OCI-M2 (cell line): ENCODE measurements at regions not wholly inside any gene's neighbourhood (a gene's known extent, or its start where the extent isn't known, plus 50 kb on each side); places are given as distances from the start of the nearest gene placed in this dataset.
"Not testable (repeated sequence)": the region's sequence is repeated elsewhere in the genome, so short reads cannot be mapped to it uniquely, and the experiment has no call there.

Experiments used
- DNase-seq: peaks from one replicate; lab custom pipeline; 2025; ENCODE audit not compliant: unreplicated experiment; lab: John Stamatoyannopoulos, UW

GRCh38 chr2:16182841-16183240 is 242.5 kb downstream of the MYCN start:
- no peak for DNase-seq

DNA sequence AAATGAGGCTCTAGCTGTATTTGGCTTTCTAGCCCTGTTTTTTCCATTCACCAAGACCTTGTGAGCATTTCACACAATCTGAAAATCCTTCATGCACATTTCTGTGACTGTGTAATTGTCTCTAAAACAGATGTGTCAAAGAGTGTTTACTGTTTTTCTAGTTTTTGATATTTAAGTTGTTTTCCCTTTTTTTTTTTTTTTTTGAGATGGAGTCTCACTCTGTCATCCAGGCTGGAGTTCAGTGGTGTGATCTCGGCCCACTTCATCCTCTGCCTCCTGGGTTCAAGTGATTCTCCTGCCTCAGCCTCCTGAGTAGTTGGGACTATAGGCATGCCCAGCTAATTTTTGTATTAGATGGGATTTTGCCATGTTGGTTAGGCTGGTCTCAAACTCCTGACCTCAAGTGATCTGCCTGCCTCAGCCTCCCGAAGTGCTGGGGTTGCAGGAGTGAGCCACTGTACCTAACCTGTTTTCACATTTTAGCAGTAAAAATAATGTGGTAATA is 242.0 kb downstream of the MYCN start:
- DNase-seq, result not testable (repeated sequence)

GRCh38 chr2:16181741-16182090 is 241.4 kb downstream of the MYCN start:
- DNase-seq, result no peak

GRCh38 chr2:16181062-16181740 is 240.9 kb downstream of the MYCN start:
- DNase-seq, result no peak

DNA sequence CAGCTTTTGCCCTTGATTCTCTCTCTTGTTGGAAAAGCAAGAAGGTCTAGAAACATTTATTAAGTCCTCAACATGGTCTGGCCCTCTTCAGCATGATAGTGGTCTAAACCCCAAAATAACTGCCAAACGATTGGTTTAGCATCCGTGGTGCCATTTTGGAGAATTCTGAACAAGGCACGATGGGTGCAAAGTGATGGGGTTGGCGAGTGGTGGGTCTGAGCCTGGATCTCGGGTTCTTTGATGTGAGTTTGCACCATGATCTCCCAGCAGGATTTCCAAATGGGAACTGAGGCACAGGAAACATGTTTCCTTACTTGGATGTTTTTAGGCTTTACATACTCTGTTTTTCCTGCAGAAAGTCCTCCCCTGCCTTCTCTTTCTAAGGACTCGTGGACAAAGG is 240.3 kb downstream of the MYCN start:
- DNase-seq, result no peak

DNA sequence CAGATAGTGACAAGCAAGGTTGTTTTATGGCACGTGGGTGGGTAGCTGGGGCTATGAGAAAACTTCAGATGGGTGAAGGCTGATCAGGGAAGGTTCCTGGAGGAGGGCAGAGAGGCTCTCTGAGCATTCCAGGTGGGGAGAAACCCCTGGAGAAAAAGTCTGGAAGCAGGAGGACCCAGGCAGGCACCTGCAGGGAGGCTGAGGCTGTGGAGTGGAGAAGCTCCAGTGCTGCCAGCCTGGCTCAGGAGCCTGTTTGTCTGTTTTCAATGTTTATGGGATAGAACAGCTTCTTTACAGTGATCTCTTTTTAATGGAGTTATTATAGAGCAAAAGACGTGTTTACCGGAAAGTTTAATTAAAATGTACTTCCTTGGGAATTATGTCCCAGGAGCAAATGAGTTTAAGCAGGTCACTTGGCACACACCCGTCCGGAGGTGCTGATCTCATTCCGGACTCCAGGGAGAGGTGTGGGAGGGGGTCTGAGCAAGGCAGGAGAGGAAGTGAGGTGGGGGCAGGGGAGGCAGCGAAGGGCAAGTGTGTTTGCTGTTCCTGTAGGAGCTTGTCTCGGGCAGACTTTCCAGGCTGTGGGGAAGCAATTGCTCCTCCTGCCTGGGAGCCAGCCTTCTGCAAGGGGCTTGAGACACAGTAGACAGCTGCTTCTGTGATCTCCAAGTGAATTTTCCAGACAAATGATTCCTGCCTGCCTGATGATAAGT is 239.5 kb downstream of the MYCN start:
- no peak for DNase-seq

GRCh38 chr2:16178551-16179130 is 238.3 kb downstream of the MYCN start:
- DNase-seq, result no peak

GRCh38 chr2:16177671-16178180 is 237.4 kb downstream of the MYCN start:
- no peak for DNase-seq

GRCh38 chr2:16176971-16177480 is 236.7 kb downstream of the MYCN start:
- no peak for DNase-seq

DNA sequence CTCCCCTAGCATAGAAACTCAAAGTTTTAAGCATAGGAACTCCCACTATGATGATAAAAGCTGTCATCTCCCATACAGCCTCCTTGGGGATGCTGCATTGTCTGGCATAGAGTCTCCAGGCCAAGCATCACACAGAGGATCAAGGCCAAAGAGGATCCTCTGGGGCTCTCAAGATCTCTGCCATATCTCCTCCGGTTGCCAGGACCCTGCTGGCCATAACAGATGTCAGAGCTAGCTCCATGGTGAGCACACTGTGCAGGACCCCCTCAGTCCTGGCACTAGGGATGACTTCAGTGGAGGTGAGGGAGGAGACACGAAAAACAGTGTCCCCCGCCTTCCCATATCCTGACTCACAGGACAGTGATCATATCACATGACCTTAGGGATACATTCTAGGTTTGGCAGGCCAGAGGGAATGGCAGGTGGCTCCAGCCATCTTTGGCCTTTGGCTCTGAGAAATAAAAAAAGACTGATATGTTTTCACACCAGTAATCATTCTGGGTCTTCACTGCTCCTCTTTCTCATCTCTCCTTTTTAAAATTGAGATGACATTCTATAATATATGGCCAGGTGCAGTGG is 235.0 kb downstream of the MYCN start:
- DNase-seq, result no peak

DNA sequence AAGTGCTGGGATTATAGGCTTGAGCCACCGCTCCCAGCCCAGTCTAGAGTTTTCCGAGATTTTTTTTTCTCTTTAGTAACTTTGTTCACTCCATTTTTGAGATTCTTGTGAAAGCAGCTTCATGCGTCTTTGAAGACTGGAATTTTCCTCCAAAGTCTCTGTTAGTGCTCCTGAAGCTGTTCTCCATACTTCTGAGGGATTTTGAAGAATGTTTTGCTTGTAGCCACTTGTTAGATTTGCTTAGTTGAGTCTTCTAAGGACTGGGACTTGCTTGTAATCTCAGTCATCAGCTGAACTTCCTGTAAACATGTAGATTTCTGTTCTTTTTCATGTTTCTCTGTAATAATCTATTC is 234.3 kb downstream of the MYCN start:
- DNase-seq, result no peak

DNA sequence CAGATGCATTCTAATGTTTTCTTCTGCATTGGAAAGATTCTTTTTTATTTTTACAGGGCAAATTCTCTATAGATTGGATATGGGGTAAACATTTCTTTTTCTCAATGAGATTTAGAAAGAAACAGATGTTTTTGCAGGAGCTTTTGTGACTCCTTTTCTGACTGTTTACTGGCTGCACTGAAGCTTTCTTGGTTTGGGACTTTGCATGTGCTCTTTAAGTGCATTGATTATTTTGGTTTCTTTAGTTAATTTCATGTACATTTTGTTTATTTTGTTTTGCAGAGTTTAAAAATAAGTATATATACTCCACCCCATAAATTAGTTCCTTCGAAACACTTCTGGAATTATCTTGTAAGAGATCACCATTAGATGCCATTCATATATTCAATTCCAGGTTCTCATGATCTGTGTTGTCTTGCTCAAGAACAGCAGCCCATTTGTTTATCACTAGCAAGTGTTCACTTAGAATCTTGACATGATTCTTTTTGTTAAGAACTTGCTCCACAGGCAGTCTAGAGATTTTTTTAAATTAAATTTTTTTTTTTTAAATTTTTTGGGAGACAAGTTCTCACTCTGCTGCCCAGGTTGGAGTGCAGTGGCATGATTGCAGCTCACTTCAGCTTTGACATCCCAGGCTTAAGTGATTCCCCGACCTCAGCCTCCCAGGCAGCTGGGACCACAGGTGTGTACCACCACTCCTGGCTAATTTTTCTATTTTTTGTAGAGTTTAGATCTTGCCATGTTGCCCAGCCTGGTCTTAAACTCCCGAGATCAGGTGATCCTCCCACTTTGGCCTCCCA is 233.7 kb downstream of the MYCN start:
- DNase-seq, result no peak

- no peak for DNase-seq
These were observed 232.2 kb downstream of the MYCN start for GRCh38 chr2:16172324-16173175.

DNA sequence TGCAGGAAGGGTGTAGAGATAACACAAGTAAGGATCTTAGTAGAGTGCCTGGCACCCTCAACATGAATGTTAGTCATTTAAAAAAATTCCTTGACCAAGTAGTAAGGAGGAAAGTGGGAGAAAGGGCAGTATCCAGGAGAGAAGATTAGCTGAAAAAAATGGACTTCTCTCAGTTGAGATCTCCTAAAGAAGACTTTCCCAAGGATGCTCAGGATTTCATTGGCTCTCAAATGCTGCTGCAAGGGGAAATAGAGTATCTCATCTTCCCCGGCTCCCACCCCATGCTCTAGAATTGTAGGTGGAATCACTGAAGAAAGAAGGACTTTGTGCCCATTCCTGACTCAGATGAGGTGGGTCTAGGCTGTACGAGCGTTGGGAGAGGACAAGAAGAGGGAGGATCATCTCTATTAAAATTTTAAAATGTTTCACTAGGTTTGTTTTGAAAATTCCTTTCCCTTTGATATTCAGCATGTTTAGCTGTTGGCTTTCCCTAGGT is 231.1 kb downstream of the MYCN start:
- DNase-seq, result no peak

DNA sequence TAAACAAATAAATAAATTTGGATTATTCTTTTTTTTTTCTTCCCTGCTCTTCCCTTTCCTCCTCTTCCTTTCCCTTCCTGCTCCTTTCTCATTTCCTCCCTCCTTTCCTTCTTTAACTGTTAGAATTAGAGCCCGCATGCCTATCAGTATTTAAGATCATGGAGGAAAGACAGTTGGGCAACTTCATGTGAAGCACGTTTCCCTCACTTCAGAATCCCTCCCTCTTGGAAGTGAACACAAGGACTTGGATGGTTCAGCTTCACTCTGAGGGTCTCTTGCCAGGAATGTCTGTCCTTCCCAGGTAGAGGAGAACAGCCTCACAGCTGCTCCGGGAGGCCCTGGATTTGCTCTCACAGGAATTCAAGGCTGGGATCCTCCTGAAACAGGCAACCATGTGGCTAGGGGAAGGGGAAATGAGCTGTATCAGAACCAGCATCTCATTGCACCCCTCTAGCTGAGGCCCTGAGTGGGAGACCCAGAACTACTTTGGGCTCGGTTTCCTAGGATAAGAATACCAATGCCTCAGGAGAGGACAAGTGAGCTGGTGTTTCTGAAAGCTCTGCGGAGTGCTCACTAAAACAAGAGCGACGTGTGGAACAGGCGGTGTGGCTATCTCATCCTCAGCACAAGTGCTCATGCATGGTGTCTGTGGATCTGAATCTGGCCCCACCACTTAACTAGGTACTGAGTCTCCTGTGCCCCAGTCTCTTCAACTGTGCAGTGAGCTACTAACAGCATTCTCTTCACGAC is 230.5 kb downstream of the MYCN start:
- DNase-seq, result no peak

DNA sequence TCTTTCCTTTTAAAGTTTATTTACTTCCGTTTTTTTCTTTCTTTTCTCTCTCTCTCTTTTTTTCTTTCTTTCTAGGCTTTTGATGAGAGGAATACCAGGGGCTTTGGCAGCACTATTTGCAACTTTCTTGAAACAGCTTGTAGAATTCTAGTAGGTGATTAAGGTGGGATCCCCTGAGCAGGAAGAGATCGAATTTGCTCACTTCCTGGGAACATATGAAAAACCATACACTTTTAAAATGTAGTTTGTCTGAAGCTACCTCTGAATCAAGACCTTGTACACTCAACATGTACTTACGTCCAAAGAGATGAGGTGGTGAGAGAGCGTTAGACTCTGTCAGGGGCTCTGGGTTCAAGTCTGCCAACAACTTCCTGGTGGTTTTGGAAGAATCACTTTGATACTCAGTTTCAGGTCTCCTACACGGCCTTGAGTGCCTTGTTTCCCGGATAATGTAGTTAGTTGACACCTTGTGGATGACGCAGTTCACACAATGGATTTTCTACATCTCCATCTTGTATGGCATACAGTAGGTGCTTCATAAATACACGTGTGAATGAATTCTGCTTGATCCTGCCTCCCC is 229.1 kb downstream of the MYCN start:
- DNase-seq, result no peak

DNA sequence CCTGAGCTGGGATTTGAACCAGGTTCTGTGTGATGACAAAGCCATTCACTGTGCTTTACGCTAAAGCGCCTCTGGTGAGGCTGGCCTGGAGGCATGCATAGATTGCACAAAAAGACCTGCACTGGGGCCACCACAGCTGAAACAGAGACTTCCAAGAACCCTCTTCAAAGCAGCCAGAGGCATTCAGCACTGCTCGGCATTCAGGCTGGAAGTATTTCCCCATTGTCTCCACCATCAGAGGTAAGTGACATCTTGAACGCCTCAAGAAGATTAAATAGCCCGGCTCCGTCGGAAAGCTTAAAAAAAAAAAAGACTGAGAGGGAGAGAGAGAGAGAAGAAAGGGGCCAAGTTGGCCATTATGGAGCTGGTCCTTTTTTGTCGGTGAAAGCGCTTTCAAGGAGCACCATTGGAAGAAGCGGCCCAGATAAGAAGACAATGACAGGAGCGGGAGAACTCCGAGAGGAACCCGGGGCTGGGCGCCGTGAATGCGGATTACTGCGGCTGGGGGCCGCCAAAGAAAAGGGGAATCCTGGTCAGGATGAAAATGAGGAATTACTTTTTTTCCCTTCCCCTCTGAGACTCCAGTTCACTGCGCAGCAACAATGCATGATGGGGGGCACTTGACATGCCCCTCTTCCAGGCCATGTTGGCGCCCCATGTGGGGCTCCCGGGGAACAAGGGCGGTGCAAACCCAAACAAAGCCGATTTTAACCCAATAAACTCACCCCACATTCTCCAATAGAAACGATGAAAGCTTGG is 228.3 kb downstream of the MYCN start:
- DNase-seq, result no peak

DNA sequence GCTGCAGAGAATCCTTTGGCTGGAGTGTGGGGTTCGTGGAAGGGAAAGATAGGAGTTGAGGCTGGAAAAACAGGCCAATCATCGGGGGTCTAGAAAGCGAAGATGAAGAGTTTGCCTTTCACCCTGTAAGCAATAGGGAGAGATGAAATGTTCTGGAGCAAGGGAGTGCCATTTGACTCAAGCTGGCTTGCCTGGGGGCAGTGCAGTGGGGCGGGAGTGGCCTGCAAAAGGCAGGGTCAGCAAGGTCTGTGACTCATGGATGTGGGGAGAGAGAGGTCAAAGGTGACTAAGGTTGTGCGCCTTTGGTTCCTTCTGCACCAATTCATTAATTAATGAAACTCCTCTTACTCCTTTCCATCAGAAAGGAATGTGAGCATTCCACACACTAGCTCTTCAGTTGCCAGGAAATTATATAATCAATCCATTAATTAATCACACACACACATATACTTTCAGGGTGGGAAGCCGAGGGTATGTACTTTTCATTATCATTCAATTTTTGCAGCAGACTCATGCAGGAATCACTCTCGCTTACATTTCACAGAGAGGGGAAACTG is 227.6 kb downstream of the MYCN start:
- DNase-seq, result no peak
